ENCODE measurements at regions not wholly inside any gene's neighbourhood (a gene's known extent, or its start where the extent isn't known, plus 50 kb on each side); places are given as distances from the start of the nearest gene placed in this dataset.

DNA sequence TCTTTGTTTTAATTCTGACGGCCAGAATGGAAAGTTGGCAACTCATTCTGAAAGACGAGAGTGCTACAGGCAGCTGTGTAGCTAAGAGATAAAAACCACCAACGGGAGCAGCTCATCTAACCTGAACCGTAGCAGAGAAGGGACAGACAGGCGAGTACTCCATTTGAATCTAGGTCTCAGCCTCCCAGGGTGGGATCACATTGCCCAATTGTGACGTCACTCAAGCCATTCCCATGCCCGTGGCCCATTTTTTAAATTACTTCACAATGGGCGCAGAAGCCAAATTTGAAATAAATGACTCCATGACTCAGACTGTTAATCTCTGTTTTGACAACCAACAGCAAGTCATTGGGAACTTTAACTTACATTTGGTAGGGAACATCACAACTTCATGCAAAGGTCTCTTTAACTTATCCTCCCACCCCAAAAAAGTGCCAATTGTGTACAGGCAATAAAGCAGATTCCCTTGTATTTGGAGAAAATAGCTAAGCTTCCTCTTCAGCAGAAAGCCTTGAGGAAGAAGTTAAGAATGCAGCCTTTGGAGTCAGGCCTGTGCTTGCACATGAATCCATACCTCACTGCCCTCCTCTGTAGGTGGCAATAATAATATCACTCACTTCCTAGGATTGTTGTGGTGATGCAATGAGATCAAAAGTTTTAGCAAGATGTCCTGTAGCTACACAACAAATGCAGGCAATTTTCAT lies 93.2 kb upstream of the KIF5B start:
- peak overlapping the region; percentile 76 for H2AFZ ChIP-seq
- peaks cover 17% of the 10 kb centered on the region for H3K4me1 Mint-ChIP-seq
- H3K9me3 Mint-ChIP-seq, result peaks cover 14% of the 10 kb centered on the region
- peaks cover 3% of the 10 kb centered on the region; the same call in 1 of the 3 replicates for H3K36me3 Mint-ChIP-seq (ENCODE audit: low read depth)
- H3K4me1 ChIP-seq (ENCODE audit: insufficient read depth), result no peaks in the 10 kb centered on the region
- H3K27ac ChIP-seq (ENCODE audit: low read depth), result no peak overlapping the region
- no peaks in the 10 kb centered on the region for H3K27me3 Mint-ChIP-seq (ENCODE audit: insufficient read depth, low read depth, poor library complexity)
- no peaks in the 10 kb centered on the region for H3K36me3 ChIP-seq (ENCODE audit: insufficient read depth)
- no peaks in the 10 kb centered on the region for H4K20me1 ChIP-seq (replicated peaks; ENCODE audit: insufficient read depth)
- no peak for DNase-seq (ENCODE audit: low spot score)
- ATAC-seq, result no peak
- H3K4me3 Mint-ChIP-seq, result no peak overlapping the region
- TF ChIP-seq ZNF114 (CRISPR knock-in tag; IDR thresholded peaks at IDR 0.05) (no peak), POLR2AphosphoS5 (IDR thresholded peaks at IDR 0.05; ENCODE audit: low read depth) (no peak), EZH2phosphoT487 (IDR thresholded peaks at IDR 0.05; ENCODE audit: unreplicated experiment) (no peak)
- TF ChIP-seq, protein P1, sequence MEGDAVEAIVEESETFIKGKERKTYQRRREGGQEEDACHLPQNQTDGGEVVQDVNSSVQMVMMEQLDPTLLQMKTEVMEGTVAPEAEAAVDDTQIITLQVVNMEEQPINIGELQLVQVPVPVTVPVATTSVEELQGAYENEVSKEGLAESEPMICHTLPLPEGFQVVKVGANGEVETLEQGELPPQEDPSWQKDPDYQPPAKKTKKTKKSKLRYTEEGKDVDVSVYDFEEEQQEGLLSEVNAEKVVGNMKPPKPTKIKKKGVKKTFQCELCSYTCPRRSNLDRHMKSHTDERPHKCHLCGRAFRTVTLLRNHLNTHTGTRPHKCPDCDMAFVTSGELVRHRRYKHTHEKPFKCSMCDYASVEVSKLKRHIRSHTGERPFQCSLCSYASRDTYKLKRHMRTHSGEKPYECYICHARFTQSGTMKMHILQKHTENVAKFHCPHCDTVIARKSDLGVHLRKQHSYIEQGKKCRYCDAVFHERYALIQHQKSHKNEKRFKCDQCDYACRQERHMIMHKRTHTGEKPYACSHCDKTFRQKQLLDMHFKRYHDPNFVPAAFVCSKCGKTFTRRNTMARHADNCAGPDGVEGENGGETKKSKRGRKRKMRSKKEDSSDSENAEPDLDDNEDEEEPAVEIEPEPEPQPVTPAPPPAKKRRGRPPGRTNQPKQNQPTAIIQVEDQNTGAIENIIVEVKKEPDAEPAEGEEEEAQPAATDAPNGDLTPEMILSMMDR (conservative IDR thresholded peaks at IDR 0.05; ENCODE audit: low read depth in 2 of 2), result no peak
- no peaks in the 10 kb centered on the region for H3K79me2 ChIP-seq (replicated peaks; ENCODE audit: insufficient read depth)
- H3K27me3 ChIP-seq (ENCODE audit: insufficient read depth), result no peaks in the 10 kb centered on the region
- no peak overlapping the region; the same call in 1 of the 2 replicates for H3K27ac Mint-ChIP-seq
- H3K9me2 ChIP-seq (ENCODE audit: insufficient read depth), result peaks cover 5% of the 10 kb centered on the region; the same call in 1 of the 2 replicates
- no peak overlapping the region for H3K4me2 ChIP-seq
- H3K4me3 ChIP-seq, result no peak overlapping the region
- H3F3A ChIP-seq (replicated peaks; ENCODE audit: low read depth), result no peaks in the 10 kb centered on the region

DNA sequence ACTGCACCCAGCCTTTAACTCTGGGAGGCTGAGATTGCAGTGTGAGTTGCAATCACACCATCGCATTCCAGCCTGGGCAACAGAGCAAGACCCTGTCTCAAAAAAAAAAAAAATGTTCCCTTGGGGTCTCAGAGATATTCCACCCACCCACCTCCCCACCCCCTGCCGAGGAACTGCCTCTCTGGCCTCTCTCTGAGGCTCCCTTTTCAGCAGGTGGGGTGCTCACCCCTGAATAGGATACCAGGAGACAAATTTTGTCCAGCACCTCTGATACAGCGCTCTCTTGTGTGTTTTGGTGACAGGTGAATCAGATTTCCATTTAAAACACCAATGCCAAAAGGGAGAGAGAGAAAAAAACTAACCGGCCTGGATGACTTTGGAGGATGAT lies 92.6 kb upstream of the KIF5B start:
- no peaks in the 10 kb centered on the region for H3K27me3 Mint-ChIP-seq (ENCODE audit: insufficient read depth, low read depth, poor library complexity)
- Histone ChIP-seq H4K20me1 (replicated peaks; ENCODE audit: insufficient read depth) (no peaks in the 10 kb centered on the region), H3K4me3 (no peak overlapping the region), H3K9me2 (ENCODE audit: insufficient read depth) (peaks cover 5% of the 10 kb centered on the region; the same call in 1 of the 2 replicates), H3K36me3 (ENCODE audit: insufficient read depth) (no peaks in the 10 kb centered on the region), H3K4me2 (no peak overlapping the region), H3K79me2 (replicated peaks; ENCODE audit: insufficient read depth) (no peaks in the 10 kb centered on the region), H3K4me1 (ENCODE audit: insufficient read depth) (no peaks in the 10 kb centered on the region), H3K27me3 (ENCODE audit: insufficient read depth) (no peaks in the 10 kb centered on the region), H2AFZ (peak overlapping the region; percentile 76), H3K27ac (ENCODE audit: low read depth) (no peak overlapping the region), H3F3A (replicated peaks; ENCODE audit: low read depth) (no peaks in the 10 kb centered on the region)
- H3K27ac Mint-ChIP-seq, result no peak overlapping the region
- no peak for DNase-seq (ENCODE audit: low spot score)
- H3K4me3 Mint-ChIP-seq, result no peak overlapping the region
- peaks cover 17% of the 10 kb centered on the region for H3K4me1 Mint-ChIP-seq
- H3K36me3 Mint-ChIP-seq (ENCODE audit: low read depth), result peaks cover 3% of the 10 kb centered on the region; the same call in 1 of the 3 replicates
- peaks cover 14% of the 10 kb centered on the region for H3K9me3 Mint-ChIP-seq
- ATAC-seq, result no peak
- TF ChIP-seq JUNB (IDR thresholded peaks at IDR 0.05; ENCODE audit: unreplicated experiment), result no peak
- TF ChIP-seq ZNF114 (CRISPR knock-in tag; IDR thresholded peaks at IDR 0.05), result no peak
- TF ChIP-seq, protein P2, sequence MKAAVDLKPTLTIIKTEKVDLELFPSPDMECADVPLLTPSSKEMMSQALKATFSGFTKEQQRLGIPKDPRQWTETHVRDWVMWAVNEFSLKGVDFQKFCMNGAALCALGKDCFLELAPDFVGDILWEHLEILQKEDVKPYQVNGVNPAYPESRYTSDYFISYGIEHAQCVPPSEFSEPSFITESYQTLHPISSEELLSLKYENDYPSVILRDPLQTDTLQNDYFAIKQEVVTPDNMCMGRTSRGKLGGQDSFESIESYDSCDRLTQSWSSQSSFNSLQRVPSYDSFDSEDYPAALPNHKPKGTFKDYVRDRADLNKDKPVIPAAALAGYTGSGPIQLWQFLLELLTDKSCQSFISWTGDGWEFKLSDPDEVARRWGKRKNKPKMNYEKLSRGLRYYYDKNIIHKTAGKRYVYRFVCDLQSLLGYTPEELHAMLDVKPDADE (IDR thresholded peaks at IDR 0.05), result no peak
- no peak for TF ChIP-seq CREB1 (CRISPR knock-in tag; IDR thresholded peaks at IDR 0.05; ENCODE audit: low read depth)
- no peak for TF ChIP-seq STAT1 (IDR thresholded peaks at IDR 0.05; ENCODE audit: unreplicated experiment)
- no peak for TF ChIP-seq POLR2AphosphoS5 (IDR thresholded peaks at IDR 0.05; ENCODE audit: low read depth)
- TF ChIP-seq ZNF331 (CRISPR knock-in tag; IDR thresholded peaks at IDR 0.05; ENCODE audit: low read depth), result no peak
- TF ChIP-seq NANOG (IDR thresholded peaks at IDR 0.05; ENCODE audit: borderline replicate concordance), result no peak
- TF ChIP-seq, protein P1 (conservative IDR thresholded peaks at IDR 0.05; ENCODE audit: low read depth in 2 of 2), result no peak
- TF ChIP-seq EZH2 (IDR thresholded peaks at IDR 0.05; ENCODE audit: low read depth, unreplicated experiment), result no peak
- TF ChIP-seq EZH2phosphoT487 (IDR thresholded peaks at IDR 0.05; ENCODE audit: unreplicated experiment), result no peak
- TF ChIP-seq, protein P3, sequence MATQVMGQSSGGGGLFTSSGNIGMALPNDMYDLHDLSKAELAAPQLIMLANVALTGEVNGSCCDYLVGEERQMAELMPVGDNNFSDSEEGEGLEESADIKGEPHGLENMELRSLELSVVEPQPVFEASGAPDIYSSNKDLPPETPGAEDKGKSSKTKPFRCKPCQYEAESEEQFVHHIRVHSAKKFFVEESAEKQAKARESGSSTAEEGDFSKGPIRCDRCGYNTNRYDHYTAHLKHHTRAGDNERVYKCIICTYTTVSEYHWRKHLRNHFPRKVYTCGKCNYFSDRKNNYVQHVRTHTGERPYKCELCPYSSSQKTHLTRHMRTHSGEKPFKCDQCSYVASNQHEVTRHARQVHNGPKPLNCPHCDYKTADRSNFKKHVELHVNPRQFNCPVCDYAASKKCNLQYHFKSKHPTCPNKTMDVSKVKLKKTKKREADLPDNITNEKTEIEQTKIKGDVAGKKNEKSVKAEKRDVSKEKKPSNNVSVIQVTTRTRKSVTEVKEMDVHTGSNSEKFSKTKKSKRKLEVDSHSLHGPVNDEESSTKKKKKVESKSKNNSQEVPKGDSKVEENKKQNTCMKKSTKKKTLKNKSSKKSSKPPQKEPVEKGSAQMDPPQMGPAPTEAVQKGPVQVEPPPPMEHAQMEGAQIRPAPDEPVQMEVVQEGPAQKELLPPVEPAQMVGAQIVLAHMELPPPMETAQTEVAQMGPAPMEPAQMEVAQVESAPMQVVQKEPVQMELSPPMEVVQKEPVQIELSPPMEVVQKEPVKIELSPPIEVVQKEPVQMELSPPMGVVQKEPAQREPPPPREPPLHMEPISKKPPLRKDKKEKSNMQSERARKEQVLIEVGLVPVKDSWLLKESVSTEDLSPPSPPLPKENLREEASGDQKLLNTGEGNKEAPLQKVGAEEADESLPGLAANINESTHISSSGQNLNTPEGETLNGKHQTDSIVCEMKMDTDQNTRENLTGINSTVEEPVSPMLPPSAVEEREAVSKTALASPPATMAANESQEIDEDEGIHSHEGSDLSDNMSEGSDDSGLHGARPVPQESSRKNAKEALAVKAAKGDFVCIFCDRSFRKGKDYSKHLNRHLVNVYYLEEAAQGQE (IDR thresholded peaks at IDR 0.05; ENCODE audit: unreplicated experiment), result no peak
